ENCODE measurements at regions not wholly inside any gene's neighbourhood (a gene's known extent, or its start where the extent isn't known, plus 50 kb on each side); places are given as distances from the start of the nearest gene placed in this dataset.

- TF ChIP-seq POLR2A (IDR thresholded peaks at IDR 0.05) (no peak), POLR2AphosphoS5 (IDR thresholded peaks at IDR 0.05) (peak in 1 of 3 donors; percentile 6)
- H3K9me3 ChIP-seq = no peaks in the 10 kb centered on the region
- intact Hi-C loops (cut with DNase I; ENCODE audit: low total_unique reads) = no loop called here
- no peaks in the 10 kb centered on the region for H3K4me1 ChIP-seq
- no peak overlapping the region for H3K27ac ChIP-seq
- H3K27me3 ChIP-seq (replicated peaks in 1 of 7) = no peaks in the 10 kb centered on the region
- no peaks in the 10 kb centered on the region for H3K36me3 ChIP-seq
- H3K4me3 ChIP-seq = no peak overlapping the region
- 26 to 65% (median 50%) methylated on average over 1 of the region's 1 CpG for WGBS, 5 donors
- no peak for DNase-seq
These were observed 612.7 kb downstream of the EPHA4 start for GRCh38 chr2:220959391-220959802.

DNA sequence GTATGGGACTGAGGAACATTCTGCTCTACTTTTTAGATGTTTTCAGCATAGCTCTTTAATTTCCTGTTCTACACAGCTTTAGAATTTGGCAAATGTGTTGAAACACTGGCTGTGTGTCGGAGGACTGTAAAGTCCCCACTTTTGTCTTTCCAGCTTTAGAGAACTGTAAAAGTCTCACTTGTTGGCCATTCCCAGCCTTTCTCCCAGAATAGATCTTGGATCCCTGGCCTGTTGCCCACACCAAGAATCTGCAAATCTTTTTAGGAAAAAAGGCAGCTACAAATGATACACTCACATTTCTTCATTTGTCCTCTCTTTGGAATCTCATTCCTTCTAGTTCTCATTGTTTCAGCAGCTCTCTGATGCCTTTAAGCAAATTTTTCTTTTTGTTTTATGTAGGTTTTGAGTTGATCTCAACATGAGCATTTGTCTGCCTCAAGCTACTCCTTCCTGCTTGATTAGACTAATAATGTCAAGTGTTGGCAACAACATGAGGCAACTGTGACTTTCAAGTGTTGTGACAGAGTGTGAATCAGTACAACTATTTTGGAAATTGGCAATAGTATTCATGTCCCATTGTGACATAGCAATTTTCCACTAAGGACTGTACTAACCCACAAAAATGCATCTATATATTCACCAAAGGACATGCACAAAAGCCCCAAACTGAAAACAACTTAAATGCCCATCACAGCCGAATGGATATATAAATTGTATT lies 610.8 kb downstream of the EPHA4 start:
- H3K4me3 ChIP-seq = no peak overlapping the region
- no peak for DNase-seq
- H3K36me3 ChIP-seq = no peaks in the 10 kb centered on the region
- 77 to 92% (median 84%) methylated on average over 2 of the region's 2 CpGs for WGBS, 5 donors
- no peaks in the 10 kb centered on the region for H3K27me3 ChIP-seq (replicated peaks in 1 of 7)
- TF ChIP-seq POLR2AphosphoS5 (IDR thresholded peaks at IDR 0.05) = no peak
- TF ChIP-seq, protein P1, sequence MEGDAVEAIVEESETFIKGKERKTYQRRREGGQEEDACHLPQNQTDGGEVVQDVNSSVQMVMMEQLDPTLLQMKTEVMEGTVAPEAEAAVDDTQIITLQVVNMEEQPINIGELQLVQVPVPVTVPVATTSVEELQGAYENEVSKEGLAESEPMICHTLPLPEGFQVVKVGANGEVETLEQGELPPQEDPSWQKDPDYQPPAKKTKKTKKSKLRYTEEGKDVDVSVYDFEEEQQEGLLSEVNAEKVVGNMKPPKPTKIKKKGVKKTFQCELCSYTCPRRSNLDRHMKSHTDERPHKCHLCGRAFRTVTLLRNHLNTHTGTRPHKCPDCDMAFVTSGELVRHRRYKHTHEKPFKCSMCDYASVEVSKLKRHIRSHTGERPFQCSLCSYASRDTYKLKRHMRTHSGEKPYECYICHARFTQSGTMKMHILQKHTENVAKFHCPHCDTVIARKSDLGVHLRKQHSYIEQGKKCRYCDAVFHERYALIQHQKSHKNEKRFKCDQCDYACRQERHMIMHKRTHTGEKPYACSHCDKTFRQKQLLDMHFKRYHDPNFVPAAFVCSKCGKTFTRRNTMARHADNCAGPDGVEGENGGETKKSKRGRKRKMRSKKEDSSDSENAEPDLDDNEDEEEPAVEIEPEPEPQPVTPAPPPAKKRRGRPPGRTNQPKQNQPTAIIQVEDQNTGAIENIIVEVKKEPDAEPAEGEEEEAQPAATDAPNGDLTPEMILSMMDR (IDR thresholded peaks at IDR 0.05 in 8 of 11, conservative IDR thresholded peaks at IDR 0.05 in 3 of 11) = no peak
- H3K9me3 ChIP-seq = no peaks in the 10 kb centered on the region
- intact Hi-C loops (cut with DNase I; ENCODE audit: low total_unique reads) = no loop called here
- H3K27ac ChIP-seq = no peak overlapping the region
- H3K4me1 ChIP-seq = no peaks in the 10 kb centered on the region

- H3K4me3 ChIP-seq = no peak overlapping the region
- no peaks in the 10 kb centered on the region for H3K36me3 ChIP-seq
- H3K4me1 ChIP-seq = no peaks in the 10 kb centered on the region
- DNase-seq = no peak
- intact Hi-C loops (cut with DNase I; ENCODE audit: low total_unique reads) = no loop called here
- H3K27me3 ChIP-seq (replicated peaks in 1 of 7) = no peaks in the 10 kb centered on the region
- TF ChIP-seq POLR2A (IDR thresholded peaks at IDR 0.05) = no peak
- TF ChIP-seq, protein P1 (IDR thresholded peaks at IDR 0.05 in 8 of 11, conservative IDR thresholded peaks at IDR 0.05 in 3 of 11) = no peak
- no peak for TF ChIP-seq POLR2AphosphoS5 (IDR thresholded peaks at IDR 0.05)
- 59 to 83% (median 75%) methylated on average over 2 of the region's 2 CpGs for WGBS, 5 donors
- H3K27ac ChIP-seq = no peak overlapping the region
- H3K9me3 ChIP-seq = no peaks in the 10 kb centered on the region
These were observed 609.5 kb downstream of the EPHA4 start for GRCh38 chr2:220962556-220962955.

GRCh38 chr2:220963076-220963475 lies 609.0 kb downstream of the EPHA4 start:
- Histone ChIP-seq H3K9me3 (no peaks in the 10 kb centered on the region), H3K4me3 (no peak overlapping the region), H3K36me3 (no peaks in the 10 kb centered on the region), H3K27me3 (replicated peaks in 1 of 7) (no peaks in the 10 kb centered on the region), H3K4me1 (no peaks in the 10 kb centered on the region), H3K27ac (no peak overlapping the region)
- TF ChIP-seq, protein P1 (IDR thresholded peaks at IDR 0.05 in 8 of 11, conservative IDR thresholded peaks at IDR 0.05 in 3 of 11) = no peak
- TF ChIP-seq POLR2AphosphoS5 (IDR thresholded peaks at IDR 0.05) = no peak
- no peak for TF ChIP-seq POLR2A (IDR thresholded peaks at IDR 0.05)
- intact Hi-C loops (cut with DNase I; ENCODE audit: low total_unique reads) = no loop called here
- no peak for DNase-seq
